GM15510 (cell line): ENCODE measurements at regions not wholly inside any gene's neighbourhood (a gene's known extent, or its start where the extent isn't known, plus 50 kb on each side); places are given as distances from the start of the nearest gene placed in this dataset.

Experiments used
- POLR2A ChIP-seq: IDR thresholded peaks from 3 replicates; pipeline ENCODE4 v1.6.1; 2011; ENCODE audit warnings: borderline replicate concordance; ENCODE audit not compliant: insufficient read length; ENCODE audit errors: extremely low read depth

DNA sequence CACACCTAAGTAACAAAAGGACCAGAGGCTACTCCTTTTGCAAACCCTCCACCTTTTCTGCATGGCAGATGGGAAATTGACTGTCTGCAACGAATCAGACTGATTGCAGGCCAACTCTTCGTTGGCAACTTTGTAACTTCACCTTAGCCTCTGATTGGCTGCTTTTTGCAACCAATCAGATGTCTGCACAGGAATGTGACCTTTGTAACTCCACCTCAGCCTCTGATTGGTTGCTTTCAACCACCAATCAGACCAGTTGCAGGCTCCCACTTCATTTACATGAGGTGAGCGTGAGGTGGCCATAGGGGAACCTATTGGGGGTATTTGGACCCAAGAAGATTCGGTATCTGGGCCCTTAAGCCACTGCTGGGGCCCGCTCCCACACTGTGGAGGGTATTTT, 209.0 kb downstream of the EN1 start:
- TF ChIP-seq POLR2A, result no peak

DNA sequence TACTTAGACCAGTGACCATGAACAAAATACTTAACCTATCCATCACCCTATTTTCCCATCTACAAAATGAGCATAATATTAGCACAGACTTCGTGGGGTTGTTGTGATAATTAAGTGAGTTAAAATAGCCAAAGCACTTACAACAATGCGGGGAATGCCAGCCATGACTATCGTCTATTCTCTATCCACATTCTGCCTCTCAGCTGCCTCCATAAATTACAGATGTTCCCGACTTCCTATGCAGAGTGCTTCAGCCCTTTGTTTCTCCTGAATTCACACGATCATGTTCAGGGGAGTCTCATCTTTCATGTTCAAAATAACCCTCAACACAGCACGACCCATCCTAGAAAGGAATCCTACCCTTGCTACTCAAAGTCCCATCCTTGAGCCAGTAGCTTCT, 211.6 kb downstream of the EN1 start:
- no peak for TF ChIP-seq POLR2A

DNA sequence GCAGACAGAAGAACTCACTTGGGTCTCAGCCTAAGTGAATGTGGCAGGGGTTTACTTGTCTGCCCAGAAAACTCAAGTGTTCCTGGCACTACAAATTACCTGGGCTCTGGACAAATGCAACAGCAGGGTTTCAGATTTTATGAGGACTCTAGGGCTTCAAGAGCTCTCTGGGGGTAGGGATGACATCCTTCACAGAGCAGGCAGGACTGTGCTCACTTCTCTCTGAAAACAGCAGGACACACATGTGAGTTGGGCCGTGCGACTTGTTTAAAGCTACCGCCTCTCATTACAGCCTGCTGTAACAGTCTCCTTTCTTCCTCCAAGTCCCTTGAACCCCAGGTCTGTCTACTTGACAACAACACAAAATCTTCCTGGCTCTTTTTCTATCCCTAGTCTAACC, 212.6 kb downstream of the EN1 start:
- TF ChIP-seq POLR2A, result no peak

DNA sequence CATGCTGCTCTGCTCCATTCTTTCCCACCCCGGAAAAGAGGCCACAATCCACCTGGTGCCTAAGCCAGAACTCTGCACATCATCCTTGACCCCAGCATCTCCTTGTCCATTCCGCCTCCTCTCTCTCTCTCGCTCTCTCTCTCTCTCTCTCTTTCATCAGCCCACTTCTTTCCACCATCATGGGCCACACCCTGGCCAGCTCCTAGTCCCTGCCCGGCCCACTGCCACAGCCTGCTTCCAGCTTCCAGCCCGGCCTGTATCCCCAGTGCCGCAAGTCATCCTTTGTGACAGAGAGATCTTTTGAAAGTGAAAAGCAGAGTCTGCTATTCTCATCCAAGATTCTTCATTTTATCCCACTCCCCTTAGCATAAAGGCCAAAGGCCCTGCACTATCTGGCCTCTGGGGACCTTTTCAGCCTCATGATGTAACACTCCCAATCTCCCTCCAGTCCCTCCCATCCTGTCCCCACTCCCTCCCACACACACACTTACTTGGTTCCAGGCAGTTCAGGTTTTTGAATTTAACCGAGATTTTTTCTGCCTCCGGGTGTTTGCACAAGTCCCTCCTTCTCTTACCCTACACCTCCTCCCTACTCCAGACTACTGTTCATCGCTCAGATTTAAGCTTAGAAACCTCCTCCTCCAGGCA, 214.0 kb downstream of the EN1 start:
- TF ChIP-seq POLR2A, result no peak

DNA sequence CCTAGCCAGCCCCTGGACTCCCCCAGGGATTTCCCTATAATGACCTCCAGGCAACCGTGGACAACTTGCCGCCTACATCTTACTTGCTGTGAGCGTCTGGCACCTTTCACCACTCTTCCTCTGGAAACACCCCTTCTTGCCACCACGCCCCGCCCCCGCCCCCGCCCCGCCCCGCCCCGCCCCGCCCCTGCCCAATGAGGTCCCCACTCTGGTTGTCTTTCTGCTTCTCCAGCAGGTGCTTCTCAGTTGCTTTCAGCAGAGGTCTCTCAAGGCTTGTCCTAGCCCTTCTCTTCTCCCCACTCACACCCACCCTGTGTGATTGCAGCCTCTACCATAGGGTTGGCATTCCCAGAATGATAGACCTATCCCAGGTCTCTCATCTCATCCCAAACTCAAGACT, 214.5 kb downstream of the EN1 start:
- TF ChIP-seq POLR2A, result no peak

DNA sequence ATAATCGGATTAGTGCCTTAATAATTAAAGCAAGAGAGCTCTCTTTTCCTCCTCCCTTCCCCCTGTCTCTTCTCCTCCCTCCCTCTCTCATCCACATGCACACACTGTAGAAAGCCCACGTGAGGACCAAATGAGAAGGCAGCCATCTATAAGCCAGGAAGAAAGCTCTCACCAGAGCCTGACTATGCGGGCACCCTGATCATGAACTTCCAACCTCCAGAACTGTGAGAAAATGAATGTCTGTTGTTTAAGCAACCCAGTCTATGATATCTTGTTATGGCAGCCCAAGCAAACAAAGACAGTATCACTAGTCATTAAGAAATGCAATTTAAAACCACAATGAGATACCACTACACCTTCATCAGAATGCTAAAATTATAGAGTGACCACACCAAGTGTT, 220.3 kb downstream of the EN1 start:
- TF ChIP-seq POLR2A, result no peak

DNA sequence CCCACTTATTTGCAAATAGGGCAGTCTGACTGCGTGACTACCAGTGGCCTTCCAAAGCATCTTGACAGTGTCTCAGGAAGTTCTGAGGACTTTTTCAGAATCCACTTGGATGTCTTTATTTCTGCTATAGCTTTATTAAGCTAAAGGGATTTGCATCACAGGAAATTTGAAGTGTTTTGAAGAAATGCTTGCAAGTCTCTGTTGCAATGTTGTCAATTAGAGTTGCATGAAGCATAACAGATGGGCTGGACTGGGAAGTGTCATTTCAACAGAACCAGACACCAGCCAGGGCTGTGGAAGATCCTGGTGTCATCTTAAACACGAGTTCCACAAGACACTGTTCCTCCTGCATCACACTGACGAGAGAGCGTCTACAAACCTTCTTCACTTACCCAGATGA, 224.5 kb downstream of the EN1 start:
- TF ChIP-seq POLR2A, result no peak

DNA sequence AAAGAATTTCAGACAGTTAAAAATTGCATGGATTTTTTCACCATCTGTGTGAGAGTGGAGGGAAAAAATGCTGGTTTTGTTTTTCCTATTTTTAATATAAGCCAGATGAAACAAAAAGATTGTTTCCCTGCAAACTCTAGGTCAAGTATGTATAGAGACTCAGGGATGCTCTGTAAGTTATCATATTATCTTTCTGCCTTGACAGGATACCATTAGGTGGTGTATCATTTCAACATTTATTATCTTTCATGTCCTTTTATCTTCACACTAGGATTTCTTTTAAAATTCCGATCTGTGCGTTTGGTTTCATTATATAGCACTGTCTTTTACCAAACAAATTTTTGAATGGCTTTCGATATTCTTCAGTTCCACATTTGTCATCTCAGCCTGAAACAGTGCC, 225.3 kb downstream of the EN1 start:
- no peak for TF ChIP-seq POLR2A

DNA sequence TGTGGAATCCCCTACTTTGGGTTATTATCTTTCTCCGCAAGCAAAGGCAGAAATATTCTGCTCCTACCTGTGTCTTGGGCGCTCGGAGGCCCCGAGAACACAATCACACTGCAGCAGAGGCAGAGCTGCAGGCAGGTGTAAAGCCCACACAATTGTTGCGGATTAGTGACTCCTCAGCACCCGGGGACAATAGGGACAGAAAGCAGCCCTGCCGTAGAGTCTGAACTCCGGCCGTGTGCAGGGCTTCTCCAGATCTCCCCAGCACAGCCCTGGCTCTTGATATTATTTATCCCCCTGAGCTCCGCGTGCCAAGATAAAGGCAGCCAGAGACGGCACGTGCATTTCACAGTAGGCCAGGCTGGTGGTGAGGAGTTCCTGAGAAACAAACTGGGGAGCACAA, 229.2 kb downstream of the EN1 start:
- no peak for TF ChIP-seq POLR2A

DNA sequence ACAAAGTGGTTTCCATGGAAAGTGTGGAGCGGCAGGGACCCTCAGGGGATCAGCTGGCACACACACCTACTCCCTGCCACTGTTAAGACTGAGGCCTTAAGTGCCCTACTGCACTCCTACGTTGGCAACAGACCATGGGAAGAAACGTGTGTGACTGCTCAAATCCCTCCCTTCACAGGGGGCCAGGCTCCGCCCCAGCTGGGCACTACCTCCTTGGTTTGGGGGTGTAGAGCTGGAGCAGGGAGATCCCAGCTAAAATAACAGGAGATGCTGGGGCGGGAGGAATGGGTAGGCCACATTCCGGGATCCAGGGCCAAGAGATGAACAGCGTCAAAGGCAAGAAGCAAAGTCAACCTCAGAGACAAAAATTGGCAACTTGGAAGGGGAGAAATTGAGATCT, 231.0 kb downstream of the EN1 start:
- TF ChIP-seq POLR2A, result no peak

DNA sequence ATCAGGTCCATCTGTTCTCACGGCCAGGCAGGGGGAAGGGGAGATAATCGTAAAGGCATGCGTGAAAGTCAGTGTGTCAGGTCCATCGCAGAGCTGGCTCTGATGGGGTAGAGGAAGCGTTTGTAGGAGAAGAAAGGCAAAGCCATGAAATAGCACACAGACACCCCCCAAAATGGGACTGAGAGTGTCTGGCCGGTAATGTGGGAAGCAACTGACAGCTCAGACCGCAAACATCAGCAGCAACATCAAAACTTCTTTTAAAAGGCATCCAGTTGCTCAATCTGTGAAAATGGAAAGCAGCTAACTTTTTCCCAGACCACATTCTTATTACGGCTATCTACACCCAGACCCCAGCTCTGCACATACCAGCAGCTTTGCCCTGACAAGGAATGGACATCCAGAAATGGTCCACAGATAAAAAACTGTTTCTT, 232.6 kb downstream of the EN1 start:
- no peak for TF ChIP-seq POLR2A

DNA sequence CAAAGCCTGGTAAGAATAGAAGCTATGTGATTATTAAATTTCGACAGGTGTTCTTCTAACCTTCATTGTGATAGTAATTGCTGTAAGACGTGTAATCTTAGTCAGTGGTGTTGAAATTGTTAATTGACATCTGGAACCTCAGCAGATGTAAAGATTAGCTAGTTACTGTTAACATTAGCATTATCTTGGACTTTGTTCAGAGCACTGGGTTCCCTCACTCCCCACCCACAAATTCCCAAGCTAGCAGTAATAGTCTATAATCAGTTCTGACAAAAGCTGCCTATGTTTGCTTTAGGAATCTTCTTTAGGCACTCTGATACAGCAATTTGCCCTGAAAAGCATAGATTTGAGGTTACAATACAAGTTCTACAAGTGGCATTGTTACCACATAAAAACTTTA, 233.7 kb downstream of the EN1 start:
- TF ChIP-seq POLR2A, result no peak

DNA sequence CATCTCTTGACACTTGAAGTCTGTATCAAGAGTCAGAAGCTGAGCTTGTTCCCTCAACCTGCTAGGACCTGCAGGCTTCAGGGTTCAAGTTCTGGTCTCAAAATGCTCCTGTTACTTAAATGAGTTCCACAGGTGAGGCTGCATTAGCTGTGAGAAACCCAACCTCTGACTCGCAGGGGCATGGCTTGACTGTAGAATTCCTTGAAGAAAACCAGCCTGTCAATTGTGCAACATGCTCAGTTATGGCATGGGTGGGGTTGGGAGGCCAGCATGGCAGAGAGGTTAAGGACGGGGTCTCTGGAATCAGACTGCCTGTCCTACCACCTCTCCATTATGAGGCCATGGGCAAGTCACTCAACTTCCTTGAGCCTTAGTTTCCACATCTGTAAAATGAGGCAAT, 235.8 kb downstream of the EN1 start:
- TF ChIP-seq POLR2A, result no peak

DNA sequence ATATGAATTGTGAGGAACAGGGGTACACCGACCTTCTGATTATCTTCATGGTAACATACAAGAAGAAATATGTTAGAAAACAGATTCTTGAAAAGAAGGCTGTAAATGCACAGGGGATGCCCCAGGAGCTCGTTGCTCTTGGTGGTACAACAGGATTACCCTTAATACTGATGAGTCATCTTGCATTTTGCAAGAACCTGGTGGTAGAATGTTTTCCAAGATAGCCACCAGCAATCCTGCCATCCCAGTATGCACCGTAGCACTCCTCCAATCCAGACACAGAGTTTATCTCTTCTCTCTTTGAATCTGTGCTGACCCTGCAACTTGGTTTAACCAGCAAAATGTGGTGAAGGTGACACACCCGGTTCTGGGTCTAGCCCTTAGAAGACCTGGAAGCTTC, 238.3 kb downstream of the EN1 start:
- no peak for TF ChIP-seq POLR2A

DNA sequence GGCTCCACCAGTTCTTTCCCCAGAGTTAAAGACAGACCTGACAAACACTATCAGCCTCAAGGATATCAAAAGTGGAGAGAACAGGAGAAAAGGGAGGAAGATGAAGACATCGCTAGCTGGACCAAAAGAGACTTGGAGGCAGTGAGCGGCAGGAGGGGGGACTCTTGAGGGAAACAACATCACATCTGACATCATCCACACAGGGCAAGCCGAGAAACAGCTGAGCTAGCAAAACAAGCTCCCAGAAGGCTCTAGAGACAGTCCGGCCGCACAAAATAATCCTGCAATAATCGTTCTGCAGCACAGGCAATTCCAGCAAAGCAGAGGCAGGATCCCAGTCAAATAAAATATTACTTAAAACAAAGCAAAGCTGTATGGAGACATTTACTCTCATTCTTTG, 239.8 kb downstream of the EN1 start:
- no peak for TF ChIP-seq POLR2A

DNA sequence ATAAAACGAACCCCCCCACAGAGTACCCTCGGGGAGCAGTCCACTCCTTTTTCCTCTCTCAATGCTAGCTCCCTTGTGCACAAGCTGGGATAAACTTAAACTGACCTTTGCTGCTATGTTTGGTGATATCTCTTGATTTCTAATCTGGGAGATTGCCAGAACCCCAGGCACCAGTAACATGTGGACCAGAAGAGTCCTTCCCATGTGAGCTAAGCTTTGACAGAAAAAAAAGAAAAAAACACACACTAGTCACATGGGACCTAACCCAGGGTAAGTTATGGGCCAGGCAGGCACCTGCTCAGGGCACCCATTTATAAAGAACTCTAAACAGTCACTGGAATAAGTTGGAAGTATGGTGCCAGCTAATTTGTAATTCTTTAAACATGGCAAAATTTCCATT, 242.6 kb downstream of the EN1 start:
- no peak for TF ChIP-seq POLR2A

DNA sequence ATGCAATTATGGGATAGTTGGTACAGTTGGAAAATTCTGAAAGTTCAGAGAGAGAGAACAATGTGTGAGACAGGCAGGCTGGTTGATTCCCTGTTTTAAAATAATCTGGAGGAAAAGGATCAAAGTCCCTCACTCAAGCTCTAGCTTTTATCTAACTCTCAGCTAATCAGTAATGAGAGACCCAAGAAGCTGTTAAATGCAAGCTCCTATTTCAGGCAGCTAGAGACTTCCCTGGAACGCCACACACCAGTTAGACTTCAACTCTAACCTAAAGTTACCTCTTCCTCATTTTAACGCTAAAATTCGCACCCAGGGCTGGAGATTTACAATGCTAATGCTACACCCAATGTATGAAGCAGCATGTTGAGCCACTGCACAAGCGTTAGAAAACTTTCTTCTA, 243.1 kb downstream of the EN1 start:
- TF ChIP-seq POLR2A, result no peak

DNA sequence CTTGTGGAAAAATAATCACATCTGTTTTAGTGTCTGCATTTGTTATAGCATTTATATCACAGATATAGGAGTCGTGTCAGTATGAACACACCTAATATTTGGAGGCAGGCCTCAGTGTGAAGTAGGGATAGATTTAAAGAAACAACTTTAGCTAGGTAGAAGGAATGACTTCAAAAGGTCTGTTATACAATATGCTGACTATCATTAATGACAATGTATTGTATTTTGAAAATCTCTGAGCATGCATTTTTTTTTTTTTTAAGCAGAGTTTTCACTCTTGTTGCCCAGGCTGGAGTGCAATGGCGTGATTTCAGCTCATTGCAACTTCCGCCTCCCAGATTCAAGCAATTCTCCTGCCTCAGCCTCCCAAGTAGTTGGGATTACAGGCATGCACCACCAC, 248.3 kb downstream of the EN1 start:
- no peak for TF ChIP-seq POLR2A

DNA sequence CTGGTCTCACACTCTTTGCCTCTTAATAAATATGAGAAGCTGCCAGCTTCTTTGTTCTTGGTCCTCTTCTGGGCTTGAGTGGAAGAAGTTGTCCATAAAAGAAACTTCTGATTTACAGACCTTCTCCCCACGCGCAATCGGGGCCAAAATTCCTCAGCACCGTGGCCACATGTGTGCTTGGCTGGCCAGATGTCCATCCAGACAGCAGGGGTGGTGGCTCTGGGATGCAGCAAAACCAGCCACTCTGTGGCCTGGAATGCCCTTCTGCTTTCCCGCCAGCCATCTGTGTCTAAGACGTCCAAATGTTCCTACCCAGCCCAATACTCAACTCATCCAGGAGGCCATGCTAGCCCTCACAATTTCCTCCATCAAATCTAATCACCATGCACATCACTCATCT, 250.8 kb downstream of the EN1 start:
- TF ChIP-seq POLR2A, result no peak

DNA sequence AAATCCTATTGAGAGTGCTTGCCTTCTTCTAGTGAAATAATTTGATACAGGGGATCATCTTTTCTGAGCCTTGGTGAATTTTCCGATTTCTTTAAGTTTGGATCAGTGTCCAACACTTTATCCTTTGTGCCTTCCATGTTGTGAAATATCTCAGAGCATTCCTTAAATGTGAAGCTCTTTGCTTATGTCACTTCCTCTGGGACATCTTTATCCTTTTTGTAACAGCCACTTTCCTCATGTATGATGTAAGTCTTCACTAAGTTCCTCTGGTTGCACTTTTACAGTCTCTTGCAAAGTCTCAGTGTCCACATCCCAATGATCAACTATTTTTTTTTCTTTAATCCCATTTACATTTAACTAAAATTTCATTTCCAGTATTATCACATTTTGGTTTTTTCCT, 254.2 kb downstream of the EN1 start:
- no peak for TF ChIP-seq POLR2A
